Thyroid gland (tissue), 4 donors: ENCODE measurements at regions not wholly inside any gene's neighbourhood (a gene's known extent, or its start where the extent isn't known, plus 50 kb on each side); places are given as distances from the start of the nearest gene placed in this dataset.
"Not testable (repeated sequence)": the region's sequence is repeated elsewhere in the genome, so short reads cannot be mapped to it uniquely, and the experiment has no call there.

Source experiments
- POLR2A ChIP-seq, 2 donors: fragments of 450-650 bp; IDR thresholded peaks; one replicate each; pipeline ENCODE4 v1.6.1; 2017; ENCODE audit warnings: antibody characterized with exemption in 2 of 2, mild to moderate bottlenecking in 2 of 2, moderate library complexity in 1 of 2
- TF ChIP-seq, protein P1 (sequence below), 6 experiments: fragments of 200-600 bp in 3 of 6; fragments of 450-650 bp in 3 of 6; sonication (generic) in 3 of 6; IDR thresholded peaks; one replicate each; pipeline ENCODE4 v1.5.1; 2016 to 2019; ENCODE audit warnings: antibody characterized with exemption in 6 of 6, mild to moderate bottlenecking in 2 of 6, inconsistent platforms in 1 of 6, moderate library complexity in 1 of 6

DNA sequence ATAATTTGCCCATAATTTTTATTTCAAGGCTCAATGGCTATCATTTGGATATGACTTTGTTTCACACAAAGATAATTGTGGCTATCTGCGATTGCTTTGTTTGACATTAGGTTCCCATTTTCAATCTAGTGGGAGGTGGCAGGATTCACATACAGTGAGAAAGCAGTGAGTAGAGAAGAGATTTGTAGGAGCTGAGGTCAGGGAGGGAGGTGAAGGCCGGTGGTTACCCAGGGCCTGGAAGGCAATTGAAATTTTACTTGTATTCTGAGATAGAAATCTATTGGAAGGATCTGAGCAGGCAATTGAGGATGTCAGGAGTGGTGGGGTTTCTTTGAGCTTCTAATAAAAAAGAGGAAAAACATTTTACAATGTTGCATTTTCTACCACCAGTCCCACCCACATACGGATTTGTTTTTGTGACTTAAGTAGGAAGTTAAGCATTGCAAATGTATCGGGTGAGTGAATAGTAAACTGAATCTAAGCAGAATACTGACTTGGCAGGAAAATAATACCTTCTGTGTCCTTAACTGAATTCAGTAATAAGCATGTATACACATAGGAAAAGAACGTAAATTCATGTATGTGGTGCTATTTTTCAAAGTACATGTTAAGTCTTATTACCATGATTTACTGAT is 80.1 kb upstream of the CDK13 start:
- TF ChIP-seq POLR2A (IDR thresholded peaks at IDR 0.05), result not testable (repeated sequence)
- TF ChIP-seq, protein P1, sequence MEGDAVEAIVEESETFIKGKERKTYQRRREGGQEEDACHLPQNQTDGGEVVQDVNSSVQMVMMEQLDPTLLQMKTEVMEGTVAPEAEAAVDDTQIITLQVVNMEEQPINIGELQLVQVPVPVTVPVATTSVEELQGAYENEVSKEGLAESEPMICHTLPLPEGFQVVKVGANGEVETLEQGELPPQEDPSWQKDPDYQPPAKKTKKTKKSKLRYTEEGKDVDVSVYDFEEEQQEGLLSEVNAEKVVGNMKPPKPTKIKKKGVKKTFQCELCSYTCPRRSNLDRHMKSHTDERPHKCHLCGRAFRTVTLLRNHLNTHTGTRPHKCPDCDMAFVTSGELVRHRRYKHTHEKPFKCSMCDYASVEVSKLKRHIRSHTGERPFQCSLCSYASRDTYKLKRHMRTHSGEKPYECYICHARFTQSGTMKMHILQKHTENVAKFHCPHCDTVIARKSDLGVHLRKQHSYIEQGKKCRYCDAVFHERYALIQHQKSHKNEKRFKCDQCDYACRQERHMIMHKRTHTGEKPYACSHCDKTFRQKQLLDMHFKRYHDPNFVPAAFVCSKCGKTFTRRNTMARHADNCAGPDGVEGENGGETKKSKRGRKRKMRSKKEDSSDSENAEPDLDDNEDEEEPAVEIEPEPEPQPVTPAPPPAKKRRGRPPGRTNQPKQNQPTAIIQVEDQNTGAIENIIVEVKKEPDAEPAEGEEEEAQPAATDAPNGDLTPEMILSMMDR (IDR thresholded peaks at IDR 0.05), result not testable (repeated sequence)
